ENCODE measurements at regions not wholly inside any gene's neighbourhood (a gene's known extent, or its start where the extent isn't known, plus 50 kb on each side); places are given as distances from the start of the nearest gene placed in this dataset.

- H3K9me3 ChIP-seq (ENCODE audit: control insufficient read depth in 4 of 4, insufficient read depth in 3 of 4, low read length in 3 of 4), result peaks cover 0 to 2% (median 0%) of the 10 kb centered on the region in 4 donors
- no peak overlapping the region for H3K4me3 ChIP-seq
- DNase-seq, result no peak
- peaks cover 0 to 7% (median 3%) of the 10 kb centered on the region in 5 donors for H3K4me1 ChIP-seq (ENCODE audit: control insufficient read depth in 5 of 5, insufficient read depth in 5 of 5, low read length in 5 of 5)
- no peak for ATAC-seq (ENCODE audit: insufficient read depth, low FRiP score)
- H3K9ac ChIP-seq (ENCODE audit: insufficient read depth in 1 of 2, low read length in 2 of 2), result no peak overlapping the region
- no peak for TF ChIP-seq CTCF (IDR thresholded peaks at IDR 0.05; ENCODE audit: control extremely low read depth, extremely low read depth)
- H3K36me3 ChIP-seq (ENCODE audit: control insufficient read depth in 4 of 4, insufficient read depth in 4 of 4, low read length in 4 of 4), result no peaks in the 10 kb centered on the region
- 92 to 94% methylated on average over 6 of the region's 6 CpGs for WGBS, 2 donors
- H3K27ac ChIP-seq (ENCODE audit: low read depth in 1 of 2, low read length in 1 of 2), result no peak overlapping the region
- H3K27me3 ChIP-seq (ENCODE audit: control insufficient read depth in 3 of 3, insufficient read depth in 3 of 3, low read length in 2 of 3), result no peaks in the 10 kb centered on the region
Measured at GRCh38 chr4:138669479-138670315, 345.9 kb upstream of the NOCT start.

GRCh38 chr4:138668309-138668708 lies 347.3 kb upstream of the NOCT start:
- Histone ChIP-seq H3K27ac (ENCODE audit: low read depth in 1 of 2, low read length in 1 of 2) (no peak overlapping the region), H3K9me3 (ENCODE audit: control insufficient read depth in 4 of 4, insufficient read depth in 3 of 4, low read length in 3 of 4) (peaks cover 0 to 2% (median 0%) of the 10 kb centered on the region in 4 donors), H3K27me3 (ENCODE audit: control insufficient read depth in 3 of 3, insufficient read depth in 3 of 3, low read length in 2 of 3) (no peaks in the 10 kb centered on the region), H3K9ac (ENCODE audit: insufficient read depth in 1 of 2, low read length in 2 of 2) (no peak overlapping the region), H3K4me1 (ENCODE audit: control insufficient read depth in 5 of 5, insufficient read depth in 5 of 5, low read length in 5 of 5) (peaks cover 0 to 7% (median 0%) of the 10 kb centered on the region in 5 donors), H3K4me3 (no peak overlapping the region), H3K36me3 (ENCODE audit: control insufficient read depth in 4 of 4, insufficient read depth in 4 of 4, low read length in 4 of 4) (no peaks in the 10 kb centered on the region)
- DNase-seq (no peak), ATAC-seq (ENCODE audit: insufficient read depth, low FRiP score) (no peak)
- TF ChIP-seq CTCF (IDR thresholded peaks at IDR 0.05; ENCODE audit: control extremely low read depth, extremely low read depth), result no peak
- 92 to 94% methylated on average over 3 of the region's 3 CpGs for WGBS, 2 donors

GRCh38 chr4:138666366-138666765 lies 349.2 kb upstream of the NOCT start:
- no peaks in the 10 kb centered on the region for H3K36me3 ChIP-seq (ENCODE audit: control insufficient read depth in 4 of 4, insufficient read depth in 4 of 4, low read length in 4 of 4)
- H3K27ac ChIP-seq (ENCODE audit: low read depth in 1 of 2, low read length in 1 of 2), result no peak overlapping the region
- ATAC-seq (ENCODE audit: insufficient read depth, low FRiP score) (no peak), DNase-seq (no peak)
- no peaks in the 10 kb centered on the region for H3K4me1 ChIP-seq (ENCODE audit: control insufficient read depth in 5 of 5, insufficient read depth in 5 of 5, low read length in 5 of 5)
- no peaks in the 10 kb centered on the region for H3K27me3 ChIP-seq (ENCODE audit: control insufficient read depth in 3 of 3, insufficient read depth in 3 of 3, low read length in 2 of 3)
- peaks cover 0 to 2% (median 0%) of the 10 kb centered on the region in 4 donors for H3K9me3 ChIP-seq (ENCODE audit: control insufficient read depth in 4 of 4, insufficient read depth in 3 of 4, low read length in 3 of 4)
- no peak for TF ChIP-seq CTCF (IDR thresholded peaks at IDR 0.05; ENCODE audit: control extremely low read depth, extremely low read depth)
- no peak overlapping the region for H3K4me3 ChIP-seq
- WGBS, 2 donors, result 91% methylated on average over 6 of the region's 6 CpGs
- no peak overlapping the region for H3K9ac ChIP-seq (ENCODE audit: insufficient read depth in 1 of 2, low read length in 2 of 2)
